HepG2 (cell line): ENCODE measurements at regions not wholly inside any gene's neighbourhood (a gene's known extent, or its start where the extent isn't known, plus 50 kb on each side); places are given as distances from the start of the nearest gene placed in this dataset.

ENCODE experiments used
- ARID3A ChIP-seq: IDR thresholded peaks from 2 replicates; pipeline ENCODE4 v1.6.1; 2012; ENCODE audit warnings: low read depth, low read length, improper control_type of control experiment
- ASH2L ChIP-seq: fragments of 300-600, 200-600 bp; sonication (generic); IDR thresholded peaks from 2 replicates; pipeline ENCODE4 v1.7.0; 2017; ENCODE audit warnings: low read depth, mild to moderate bottlenecking, moderate library complexity, mixed read lengths, low read length; ENCODE audit not compliant: insufficient read length
- FOXK1 ChIP-seq: sonication (generic); formaldehyde crosslinking; IDR thresholded peaks from 2 replicates; pipeline ENCODE4 v1.4.0; 2020; ENCODE audit warnings: low read depth, missing genetic modification reagents, borderline replicate concordance
- GABPA ChIP-seq, 2 experiments: IDR thresholded peaks; 2 replicates each; pipeline ENCODE4 v1.6.1; 2011 to 2016; ENCODE audit warnings: low read depth in 2 of 2, low read length in 1 of 2, missing biosample characterization in 1 of 2, missing genetic modification characterization in 1 of 2
- HDAC2 ChIP-seq: sonication (generic); formaldehyde crosslinking; IDR thresholded peaks from 2 replicates; pipeline ENCODE4 v1.4.0; 2020; ENCODE audit warnings: missing genetic modification reagents
- HHEX ChIP-seq: IDR thresholded peaks from 2 replicates; pipeline ENCODE4 v1.6.1; 2016; ENCODE audit warnings: control low read depth
- HNF1B ChIP-seq: sonication (generic); formaldehyde crosslinking; IDR thresholded peaks from 2 replicates; pipeline ENCODE4 v1.5.1; 2020; ENCODE audit warnings: mild to moderate bottlenecking, moderate library complexity, missing genetic modification reagents
- LCORL ChIP-seq, 2 experiments: fragments of 450-650 bp in 1 of 2; sonication (generic) in 1 of 2; formaldehyde crosslinking in 1 of 2; IDR thresholded peaks; 2 replicates each; pipeline versions ENCODE4 v1.5.0 to v1.6.1; 2017 to 2020; ENCODE audit warnings: antibody characterized with exemption in 1 of 2, missing genetic modification reagents in 1 of 2
- NR2F2 ChIP-seq: IDR thresholded peaks from 2 replicates; pipeline ENCODE4 v1.6.1; 2012; ENCODE audit warnings: low read depth, inconsistent platforms, borderline replicate concordance
- PRMT3 ChIP-seq: sonication (generic); formaldehyde crosslinking; IDR thresholded peaks from 2 replicates; pipeline ENCODE4 v1.8.1; 2022; ENCODE audit warnings: low read depth, mild to moderate bottlenecking, moderate library complexity, missing genetic modification reagents, borderline replicate concordance
- SOX6 ChIP-seq, 2 experiments: fragments of 450-650 bp in 1 of 2; sonication (generic) in 1 of 2; formaldehyde crosslinking in 1 of 2; IDR thresholded peaks; 2 replicates each; pipeline versions ENCODE4 v1.4.0 to v1.6.1; 2017 to 2020; ENCODE audit warnings: antibody characterized with exemption in 1 of 2, mild to moderate bottlenecking in 1 of 2, missing genetic modification reagents in 1 of 2
- TFAP4 ChIP-seq: sonication (generic); IDR thresholded peaks from 2 replicates; pipeline ENCODE4 v1.6.1; 2016; ENCODE audit warnings: low read depth, borderline replicate concordance
- TFE3 ChIP-seq: IDR thresholded peaks from 2 replicates; pipeline ENCODE4 v1.6.1; 2016
- ZNF644 ChIP-seq: IDR thresholded peaks from 2 replicates; pipeline ENCODE4 v1.6.1; 2016; ENCODE audit warnings: low read depth
- ZNF670 ChIP-seq: sonication (generic); formaldehyde crosslinking; IDR thresholded peaks from 2 replicates; pipeline ENCODE4 v1.8.0; 2022; ENCODE audit warnings: mild to moderate bottlenecking, missing genetic modification reagents, borderline replicate concordance
- ZNF781 ChIP-seq: sonication (generic); formaldehyde crosslinking; IDR thresholded peaks from 2 replicates; pipeline ENCODE4 v1.5.1; 2020; ENCODE audit warnings: borderline replicate concordance, mild to moderate bottlenecking, missing genetic modification reagents; ENCODE audit errors: not compliant biosample characterization
- TF ChIP-seq, protein P1 (sequence below): sonication (generic); formaldehyde crosslinking; IDR thresholded peaks from 2 replicates; pipeline ENCODE4 v1.5.0; 2020; ENCODE audit warnings: missing genetic modification reagents

DNA sequence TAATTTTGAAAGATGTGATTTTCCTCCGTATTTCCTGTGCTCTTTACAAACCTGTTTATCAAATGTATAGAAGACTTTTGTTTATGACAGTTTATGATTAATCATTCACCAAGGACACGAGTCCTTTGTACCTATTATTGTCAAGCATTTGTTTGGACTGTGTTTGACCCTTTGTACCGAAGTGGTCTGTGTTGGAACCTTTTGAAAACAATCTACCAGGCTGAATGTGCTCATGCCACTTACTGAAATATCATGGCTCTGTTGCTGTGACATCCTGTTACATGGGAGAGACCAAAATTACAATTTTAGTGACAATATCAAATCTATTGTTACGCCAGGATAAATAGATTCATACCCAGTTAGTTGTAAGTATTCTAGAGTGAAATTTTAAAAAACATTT lies 193.6 kb downstream of the IRS2 start (continued):
- TF ChIP-seq ZNF781 (CRISPR knock-in tag) (no peak), ZNF670 (CRISPR knock-in tag) (peak; percentile 53; the same call in 1 of the 2 replicates), HNF1B (peak; percentile 83), FOXK1 (CRISPR knock-in tag) (0 out of 2 replicates have a peak, but pooled peaks have one; percentile 11), TFAP4 (no peak), ZNF644 (CRISPR knock-in tag) (peak; percentile 67), HHEX (CRISPR knock-in tag) (peak; percentile 79), PRMT3 (CRISPR knock-in tag) (no peak), ARID3A (peak; percentile 64; the same call in 1 of the 2 replicates), HDAC2 (CRISPR knock-in tag) (peak; percentile 19; the same call in 1 of the 2 replicates), TFE3 (CRISPR knock-in tag) (peak; percentile 31; the same call in 1 of the 2 replicates), GABPA (IDR thresholded peaks at IDR 0.05; ENCODE audit: low read depth, low read length) (no peak), GABPA (CRISPR knock-in tag; IDR thresholded peaks at IDR 0.05; ENCODE audit: low read depth) (peak; percentile 14; the same call in 1 of the 2 replicates), ASH2L (peak; percentile 83), SOX6 (IDR thresholded peaks at IDR 0.05) (no peak), SOX6 (CRISPR knock-in tag; IDR thresholded peaks at IDR 0.05) (peak; percentile 96), LCORL (IDR thresholded peaks at IDR 0.05) (no peak), LCORL (CRISPR knock-in tag; IDR thresholded peaks at IDR 0.05) (peak; percentile 24; the same call in 1 of the 2 replicates), NR2F2 (peak; percentile 52; the same call in 1 of the 2 replicates)
- TF ChIP-seq, protein P1, sequence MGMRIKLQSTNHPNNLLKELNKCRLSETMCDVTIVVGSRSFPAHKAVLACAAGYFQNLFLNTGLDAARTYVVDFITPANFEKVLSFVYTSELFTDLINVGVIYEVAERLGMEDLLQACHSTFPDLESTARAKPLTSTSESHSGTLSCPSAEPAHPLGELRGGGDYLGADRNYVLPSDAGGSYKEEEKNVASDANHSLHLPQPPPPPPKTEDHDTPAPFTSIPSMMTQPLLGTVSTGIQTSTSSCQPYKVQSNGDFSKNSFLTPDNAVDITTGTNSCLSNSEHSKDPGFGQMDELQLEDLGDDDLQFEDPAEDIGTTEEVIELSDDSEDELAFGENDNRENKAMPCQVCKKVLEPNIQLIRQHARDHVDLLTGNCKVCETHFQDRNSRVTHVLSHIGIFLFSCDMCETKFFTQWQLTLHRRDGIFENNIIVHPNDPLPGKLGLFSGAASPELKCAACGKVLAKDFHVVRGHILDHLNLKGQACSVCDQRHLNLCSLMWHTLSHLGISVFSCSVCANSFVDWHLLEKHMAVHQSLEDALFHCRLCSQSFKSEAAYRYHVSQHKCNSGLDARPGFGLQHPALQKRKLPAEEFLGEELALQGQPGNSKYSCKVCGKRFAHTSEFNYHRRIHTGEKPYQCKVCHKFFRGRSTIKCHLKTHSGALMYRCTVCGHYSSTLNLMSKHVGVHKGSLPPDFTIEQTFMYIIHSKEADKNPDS (CRISPR knock-in tag): no peak
